ENCODE measurements at regions not wholly inside any gene's neighbourhood (a gene's known extent, or its start where the extent isn't known, plus 50 kb on each side); places are given as distances from the start of the nearest gene placed in this dataset.

GRCh38 chr1:199705825-199706224, 321.7 kb upstream of the NR5A2 start:
- DNase-seq = no peak
- Histone ChIP-seq H3K36me3 (no peaks in the 10 kb centered on the region), H3K9me3 (peaks cover 0 to 3% (median 0%) of the 10 kb centered on the region in 3 donors), H3K4me1 (no peaks in the 10 kb centered on the region), H3K27me3 (no peaks in the 10 kb centered on the region), H3K27ac (no peak overlapping the region), H3K4me3 (no peak overlapping the region)
- TF ChIP-seq CTCF (IDR thresholded peaks at IDR 0.05) (no peak), POLR2A (IDR thresholded peaks at IDR 0.05) (no peak)
- intact Hi-C loops (cut with DNase I) = loop anchor here (2.0 kb wide), 1 partner anchor 39 kb away; no protein-coding TSS in a partner anchor

GRCh38 chr1:199706826-199707606, 320.5 kb upstream of the NR5A2 start:
- WGBS, 2 donors = 76 to 84% methylated on average over 5 of the region's 5 CpGs
- Histone ChIP-seq H3K9me3 (peaks cover 0 to 12% (median 0%) of the 10 kb centered on the region in 3 donors), H3K36me3 (no peaks in the 10 kb centered on the region), H3K27me3 (no peaks in the 10 kb centered on the region), H3K4me1 (no peaks in the 10 kb centered on the region), H3K27ac (no peak overlapping the region), H3K4me3 (no peak overlapping the region)
- no peak for DNase-seq
- TF ChIP-seq CTCF (IDR thresholded peaks at IDR 0.05) = no peak
- no peak for TF ChIP-seq POLR2A (IDR thresholded peaks at IDR 0.05)
- intact Hi-C loops (cut with DNase I) = loop anchor here (2.0 kb wide), 1 partner anchor 38 kb away; no protein-coding TSS in a partner anchor

GRCh38 chr1:199710974-199711373, 316.5 kb upstream of the NR5A2 start:
- WGBS, 2 donors = 79 to 82% methylated on average over 2 of the region's 2 CpGs
- Histone ChIP-seq H3K27me3 (no peaks in the 10 kb centered on the region), H3K27ac (no peak overlapping the region), H3K9me3 (peaks cover 0 to 12% (median 0%) of the 10 kb centered on the region in 3 donors), H3K4me3 (no peak overlapping the region), H3K4me1 (no peaks in the 10 kb centered on the region), H3K36me3 (no peaks in the 10 kb centered on the region)
- intact Hi-C loops (cut with DNase I) = no loop called here
- DNase-seq = no peak
- TF ChIP-seq POLR2A (IDR thresholded peaks at IDR 0.05) (no peak), CTCF (IDR thresholded peaks at IDR 0.05) (no peak)

GRCh38 chr1:199716729-199717128, 310.8 kb upstream of the NR5A2 start:
- Histone ChIP-seq H3K27me3 (no peaks in the 10 kb centered on the region), H3K4me1 (no peaks in the 10 kb centered on the region), H3K36me3 (no peaks in the 10 kb centered on the region), H3K4me3 (no peak overlapping the region), H3K9me3 (peaks cover 0 to under 1% (median 0%) of the 10 kb centered on the region in 3 donors), H3K27ac (no peak overlapping the region)
- DNase-seq = no peak
- TF ChIP-seq POLR2A (IDR thresholded peaks at IDR 0.05) (no peak), CTCF (IDR thresholded peaks at IDR 0.05) (no peak)
- WGBS, 2 donors = 45 to 85% methylated on average over 1 of the region's 1 CpG
- intact Hi-C loops (cut with DNase I) = no loop called here

- no peaks in the 10 kb centered on the region for H3K27me3 ChIP-seq
- no peaks in the 10 kb centered on the region for H3K9me3 ChIP-seq
- no peaks in the 10 kb centered on the region for H3K36me3 ChIP-seq
- 63 to 75% methylated on average over 3 of the region's 3 CpGs for WGBS, 2 donors
- no peak overlapping the region for H3K27ac ChIP-seq
- intact Hi-C loops (cut with DNase I) = no loop called here
- no peak for TF ChIP-seq CTCF (IDR thresholded peaks at IDR 0.05)
- TF ChIP-seq POLR2A (IDR thresholded peaks at IDR 0.05) = no peak
- no peaks in the 10 kb centered on the region for H3K4me1 ChIP-seq
- DNase-seq = no peak
- H3K4me3 ChIP-seq = no peak overlapping the region
Observed at GRCh38 chr1:199719156-199719842, 308.2 kb upstream of the NR5A2 start.
